BE2C (cell line): ENCODE measurements at regions not wholly inside any gene's neighbourhood (a gene's known extent, or its start where the extent isn't known, plus 50 kb on each side); places are given as distances from the start of the nearest gene placed in this dataset.
"Not testable (repeated sequence)": the region's sequence is repeated elsewhere in the genome, so short reads cannot be mapped to it uniquely, and the experiment has no call there.

Experiments used
- DNase-seq: peaks from one replicate; pipeline ENCODE4 v3.0.0-alpha.2; 2020
- H3K27me3 ChIP-seq: fragments of 250-450 bp; sonication (Bioruptor Pico); 2 replicates; pipeline ENCODE4 v1.5.1; 2020; ENCODE audit warnings: mild to moderate bottlenecking
- H3K36me3 ChIP-seq: fragments of 250-450 bp; sonication (Bioruptor Pico); 2 replicates; pipeline ENCODE4 v1.5.1; 2020; ENCODE audit warnings: mild to moderate bottlenecking
- H3K4me1 ChIP-seq: fragments of 250-450 bp; sonication (Bioruptor Pico); 2 replicates; pipeline ENCODE4 v1.5.1; 2020
- H3K4me3 ChIP-seq: 2 replicates; pipeline ENCODE4 v1.5.1; 2011; ENCODE audit warnings: low read depth, low read length
- H3K9me3 ChIP-seq: fragments of 250-450 bp; sonication (Bioruptor Pico); 2 replicates; pipeline ENCODE4 v1.5.1; 2020
- TF ChIP-seq, protein P1 (sequence below): IDR thresholded peaks from 2 replicates; pipeline ENCODE4 v1.5.1; 2012; ENCODE audit warnings: mild to moderate bottlenecking, low read depth, low read length

DNA sequence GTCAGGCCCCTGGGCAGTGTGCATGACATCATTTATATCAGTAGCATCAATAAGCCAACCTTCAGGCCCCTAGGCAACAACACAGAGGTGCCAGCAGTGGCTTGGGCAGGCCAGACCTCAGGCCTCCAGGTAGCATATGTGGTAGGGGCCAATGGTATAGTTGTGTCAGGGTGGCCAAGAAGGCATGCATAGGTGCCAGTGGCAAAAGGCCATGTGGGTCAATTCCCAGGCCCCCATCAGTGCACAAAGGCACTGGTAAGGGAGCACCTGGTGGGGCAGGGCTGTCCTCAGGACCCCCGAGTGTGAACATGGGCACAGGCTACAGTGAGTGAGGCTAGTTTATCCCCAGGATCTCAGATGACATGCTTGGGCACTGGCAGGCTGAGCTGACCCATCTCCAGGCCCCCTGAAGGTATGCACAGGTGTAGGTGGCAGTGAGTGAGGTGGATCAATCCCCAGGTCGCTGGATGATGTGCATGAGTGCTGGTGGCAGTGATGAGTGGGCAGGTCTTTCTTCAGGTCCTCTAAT lies 244.1 kb upstream of the ZNF385D start:
- Histone ChIP-seq H3K27me3 (no peaks in the 10 kb centered on the region), H3K4me1 (no peaks in the 10 kb centered on the region), H3K9me3 (no peaks in the 10 kb centered on the region), H3K4me3 (no peak overlapping the region), H3K36me3 (no peaks in the 10 kb centered on the region)
- TF ChIP-seq, protein P1, sequence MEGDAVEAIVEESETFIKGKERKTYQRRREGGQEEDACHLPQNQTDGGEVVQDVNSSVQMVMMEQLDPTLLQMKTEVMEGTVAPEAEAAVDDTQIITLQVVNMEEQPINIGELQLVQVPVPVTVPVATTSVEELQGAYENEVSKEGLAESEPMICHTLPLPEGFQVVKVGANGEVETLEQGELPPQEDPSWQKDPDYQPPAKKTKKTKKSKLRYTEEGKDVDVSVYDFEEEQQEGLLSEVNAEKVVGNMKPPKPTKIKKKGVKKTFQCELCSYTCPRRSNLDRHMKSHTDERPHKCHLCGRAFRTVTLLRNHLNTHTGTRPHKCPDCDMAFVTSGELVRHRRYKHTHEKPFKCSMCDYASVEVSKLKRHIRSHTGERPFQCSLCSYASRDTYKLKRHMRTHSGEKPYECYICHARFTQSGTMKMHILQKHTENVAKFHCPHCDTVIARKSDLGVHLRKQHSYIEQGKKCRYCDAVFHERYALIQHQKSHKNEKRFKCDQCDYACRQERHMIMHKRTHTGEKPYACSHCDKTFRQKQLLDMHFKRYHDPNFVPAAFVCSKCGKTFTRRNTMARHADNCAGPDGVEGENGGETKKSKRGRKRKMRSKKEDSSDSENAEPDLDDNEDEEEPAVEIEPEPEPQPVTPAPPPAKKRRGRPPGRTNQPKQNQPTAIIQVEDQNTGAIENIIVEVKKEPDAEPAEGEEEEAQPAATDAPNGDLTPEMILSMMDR: no peak
- no peak for DNase-seq

GRCh38 chr3:22007368-22007767 lies 256.4 kb upstream of the ZNF385D start:
- TF ChIP-seq, protein P1: no peak
- DNase-seq: no peak

GRCh38 chr3:22010997-22011396 lies 260.0 kb upstream of the ZNF385D start:
- DNase-seq: no peak
- Histone ChIP-seq H3K36me3 (no peaks in the 10 kb centered on the region), H3K4me1 (no peaks in the 10 kb centered on the region), H3K9me3 (no peaks in the 10 kb centered on the region), H3K27me3 (no peaks in the 10 kb centered on the region), H3K4me3 (no peak overlapping the region)
- TF ChIP-seq, protein P1: no peak

More at GRCh38 chr3:22007368-22007767, 256.4 kb upstream of the ZNF385D start:
- Histone ChIP-seq H3K4me3 (no peak overlapping the region), H3K4me1 (no peaks in the 10 kb centered on the region), H3K9me3 (no peaks in the 10 kb centered on the region), H3K27me3 (no peaks in the 10 kb centered on the region), H3K36me3 (no peaks in the 10 kb centered on the region)

- TF ChIP-seq, protein P1: no peak
- no peak for DNase-seq
- H3K4me3 ChIP-seq: no peak overlapping the region
Observed at GRCh38 chr3:22012471-22012870, 261.5 kb upstream of the ZNF385D start.

DNA sequence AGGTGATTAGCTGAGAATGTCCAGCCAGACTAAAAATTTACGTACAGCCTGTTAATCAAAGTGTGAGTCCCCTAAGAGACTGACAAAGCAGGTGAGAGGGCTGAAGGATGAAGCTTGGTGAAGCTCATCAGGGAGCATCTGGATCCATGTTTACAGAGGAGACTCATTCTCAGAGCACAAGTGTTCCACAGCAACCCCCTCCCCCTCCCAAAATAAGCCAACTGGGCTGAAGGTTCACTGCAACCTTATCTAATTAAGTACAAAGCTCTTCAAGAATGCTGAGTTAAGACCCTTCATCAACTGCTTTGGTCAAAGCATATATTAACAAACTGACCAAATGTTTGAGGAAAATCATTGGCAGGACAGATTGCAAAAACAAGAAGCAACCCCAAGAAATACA lies 262.6 kb upstream of the ZNF385D start:
- DNase-seq: no peak
- Histone ChIP-seq H3K9me3 (no peaks in the 10 kb centered on the region), H3K4me3 (no peak overlapping the region), H3K4me1 (no peaks in the 10 kb centered on the region), H3K27me3 (no peaks in the 10 kb centered on the region), H3K36me3 (no peaks in the 10 kb centered on the region)
- TF ChIP-seq, protein P1: no peak

More at GRCh38 chr3:22012471-22012870, 261.5 kb upstream of the ZNF385D start:
- Histone ChIP-seq H3K9me3 (no peaks in the 10 kb centered on the region), H3K27me3 (no peaks in the 10 kb centered on the region), H3K4me1 (no peaks in the 10 kb centered on the region), H3K36me3 (no peaks in the 10 kb centered on the region)

DNA sequence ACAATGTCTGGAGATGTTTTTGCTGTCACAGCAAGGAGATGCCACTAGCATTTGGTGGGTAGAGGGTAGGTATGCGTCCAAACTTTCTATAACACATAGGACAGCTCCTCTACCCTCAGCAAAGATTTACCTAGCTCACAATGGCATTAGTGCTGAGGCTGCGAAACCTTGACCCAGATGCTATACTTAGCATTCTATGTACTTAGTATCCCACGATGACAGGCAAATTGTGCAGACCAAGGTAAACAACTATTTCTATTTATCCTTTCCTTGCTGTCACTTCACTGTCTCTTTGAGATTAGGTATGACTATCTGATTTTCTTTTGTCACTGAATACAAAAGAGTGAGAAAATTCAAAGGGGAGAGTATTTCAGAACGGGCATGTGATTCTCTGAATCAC lies 265.2 kb upstream of the ZNF385D start:
- TF ChIP-seq, protein P1: no peak
- H3K4me3 ChIP-seq: no peak overlapping the region
- no peaks in the 10 kb centered on the region for H3K9me3 ChIP-seq
- H3K27me3 ChIP-seq: no peaks in the 10 kb centered on the region
- no peak for DNase-seq
- no peaks in the 10 kb centered on the region for H3K4me1 ChIP-seq
- H3K36me3 ChIP-seq: no peaks in the 10 kb centered on the region

DNA sequence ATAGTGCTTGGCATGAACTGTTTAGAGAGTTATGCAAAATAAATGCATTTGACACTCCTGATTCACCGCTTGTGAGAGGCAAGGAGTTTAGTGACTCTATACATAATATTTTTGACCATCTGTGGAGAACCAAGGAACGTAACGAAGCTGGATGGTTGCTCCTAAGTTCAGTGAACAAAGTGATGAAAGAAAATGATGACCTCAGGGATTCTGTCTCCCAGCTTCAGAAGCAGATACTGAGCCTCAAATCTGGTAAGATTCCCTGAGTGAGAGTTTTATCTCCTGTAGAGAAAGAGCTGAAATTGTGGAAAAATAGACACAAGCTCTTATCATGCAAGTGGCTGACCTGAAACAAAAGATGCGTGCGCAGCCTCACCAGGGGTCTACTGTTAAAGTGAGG lies 273.6 kb upstream of the ZNF385D start:
- not testable (repeated sequence) for DNase-seq, H3K36me3 ChIP-seq, H3K4me1 ChIP-seq, H3K9me3 ChIP-seq, H3K4me3 ChIP-seq, H3K27me3 ChIP-seq
